ENCODE measurements at regions not wholly inside any gene's neighbourhood (a gene's known extent, or its start where the extent isn't known, plus 50 kb on each side); places are given as distances from the start of the nearest gene placed in this dataset.

DNA sequence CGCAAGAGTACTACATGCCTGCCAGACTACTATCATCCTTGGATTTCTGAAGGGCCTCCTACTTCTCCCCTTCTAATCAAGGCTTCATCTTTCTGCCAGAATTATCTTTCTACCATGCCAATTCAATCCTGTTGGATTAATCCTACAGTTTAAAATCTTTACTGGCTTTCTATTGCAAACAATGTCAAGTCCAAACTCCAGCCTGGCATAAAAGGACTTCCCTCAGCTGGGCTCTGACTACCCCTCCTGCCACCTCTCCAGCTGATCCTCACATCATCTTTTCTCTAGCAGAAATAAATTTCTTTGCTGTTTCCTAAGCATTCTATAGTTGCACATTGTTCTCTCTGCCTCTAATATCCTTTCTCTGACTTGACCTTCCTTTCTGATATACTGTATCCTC is 119.7 kb upstream of the RAD23B start:
- WGBS = 91% methylated on average over 1 of the region's 1 CpG
- no peaks in the 10 kb centered on the region for H3K9me3 ChIP-seq (ENCODE audit: insufficient read depth, low read depth, low read length)
- no peak overlapping the region for H3K27ac ChIP-seq (ENCODE audit: low read depth, low read length)
- no peaks in the 10 kb centered on the region for H3K36me3 ChIP-seq (ENCODE audit: insufficient read depth, low read length)
- H3K4me3 ChIP-seq (ENCODE audit: low read length) = no peak overlapping the region
- H3K4me1 ChIP-seq (ENCODE audit: insufficient read depth, low read length) = no peaks in the 10 kb centered on the region
- no peak overlapping the region for H3K9ac ChIP-seq (ENCODE audit: low read depth, low read length)
- no peaks in the 10 kb centered on the region for H3K27me3 ChIP-seq (ENCODE audit: insufficient read depth, low read length)

DNA sequence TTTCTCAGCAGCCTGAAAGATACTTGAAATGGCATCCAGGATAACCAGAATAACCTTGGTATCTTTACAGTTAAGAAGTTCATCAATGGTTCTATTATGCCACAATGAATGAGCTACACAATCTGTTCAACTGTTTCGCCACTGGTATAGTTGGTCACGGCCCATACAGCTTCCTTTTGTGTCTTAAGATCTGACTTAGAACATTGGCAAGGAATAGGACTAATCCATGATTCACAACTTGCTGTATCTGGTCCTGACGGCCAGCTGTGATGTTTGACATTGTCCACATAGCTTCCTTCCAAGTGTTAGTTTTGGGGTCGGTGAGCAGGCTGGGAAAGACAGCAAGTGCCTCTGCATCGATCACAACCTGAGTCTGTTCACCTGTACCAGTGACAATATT is 113.3 kb upstream of the RAD23B start:
- Histone ChIP-seq H3K4me1 (ENCODE audit: insufficient read depth, low read length) (no peaks in the 10 kb centered on the region), H3K9ac (ENCODE audit: low read depth, low read length) (no peak overlapping the region), H3K27me3 (ENCODE audit: insufficient read depth, low read length) (no peaks in the 10 kb centered on the region), H3K27ac (ENCODE audit: low read depth, low read length) (no peak overlapping the region), H3K9me3 (ENCODE audit: insufficient read depth, low read depth, low read length) (no peaks in the 10 kb centered on the region), H3K36me3 (ENCODE audit: insufficient read depth, low read length) (no peaks in the 10 kb centered on the region), H3K4me3 (ENCODE audit: low read length) (no peak overlapping the region)
- 90% methylated on average over 5 of the region's 5 CpGs for WGBS

DNA sequence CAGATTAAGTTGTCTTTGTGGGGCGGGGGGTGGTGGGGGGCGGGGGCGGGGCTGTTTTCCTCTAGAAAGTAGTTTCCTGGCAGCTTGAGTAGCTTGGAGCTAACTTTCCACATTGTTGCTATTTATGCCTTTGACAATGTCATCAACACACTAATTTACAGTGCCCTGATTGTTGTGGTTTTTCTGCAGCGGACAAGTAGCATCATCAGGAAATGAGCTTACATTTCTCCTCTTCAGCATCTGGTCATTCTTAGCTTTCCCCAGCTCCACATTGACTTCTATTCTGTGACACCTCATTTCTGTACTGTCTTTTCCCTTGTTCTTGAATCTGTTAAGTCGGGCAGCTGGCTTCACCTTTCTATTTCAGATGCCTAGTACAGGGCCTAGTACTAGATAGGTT is 112.3 kb upstream of the RAD23B start:
- Histone ChIP-seq H3K9me3 (ENCODE audit: insufficient read depth, low read depth, low read length) (no peaks in the 10 kb centered on the region), H3K27me3 (ENCODE audit: insufficient read depth, low read length) (no peaks in the 10 kb centered on the region), H3K4me1 (ENCODE audit: insufficient read depth, low read length) (peaks cover under 1% of the 10 kb centered on the region; the same call in 1 of the 2 replicates), H3K27ac (ENCODE audit: low read depth, low read length) (no peak overlapping the region), H3K4me3 (ENCODE audit: low read length) (no peak overlapping the region), H3K9ac (ENCODE audit: low read depth, low read length) (no peak overlapping the region), H3K36me3 (ENCODE audit: insufficient read depth, low read length) (no peaks in the 10 kb centered on the region)
- 89% methylated on average over 2 of the region's 5 CpGs for WGBS

- H3K4me1 ChIP-seq (ENCODE audit: insufficient read depth, low read length) = peaks cover 14% of the 10 kb centered on the region
- H3K36me3 ChIP-seq (ENCODE audit: insufficient read depth, low read length) = no peaks in the 10 kb centered on the region
- WGBS = 84% methylated on average over 4 of the region's 4 CpGs
- no peaks in the 10 kb centered on the region for H3K9me3 ChIP-seq (ENCODE audit: insufficient read depth, low read depth, low read length)
- no peak overlapping the region for H3K27ac ChIP-seq (ENCODE audit: low read depth, low read length)
- H3K27me3 ChIP-seq (ENCODE audit: insufficient read depth, low read length) = no peaks in the 10 kb centered on the region
- no peak overlapping the region for H3K4me3 ChIP-seq (ENCODE audit: low read length)
- no peak overlapping the region for H3K9ac ChIP-seq (ENCODE audit: low read depth, low read length)
Observed at GRCh38 chr9:107172160-107172978, 110.7 kb upstream of the RAD23B start.

GRCh38 chr9:107172979-107173347 is 110.1 kb upstream of the RAD23B start:
- no peak overlapping the region for H3K27ac ChIP-seq (ENCODE audit: low read depth, low read length)
- no peaks in the 10 kb centered on the region for H3K27me3 ChIP-seq (ENCODE audit: insufficient read depth, low read length)
- H3K9ac ChIP-seq (ENCODE audit: low read depth, low read length) = no peak overlapping the region
- no peak overlapping the region for H3K4me3 ChIP-seq (ENCODE audit: low read length)
- no peaks in the 10 kb centered on the region for H3K36me3 ChIP-seq (ENCODE audit: insufficient read depth, low read length)
- 90% methylated on average over 6 of the region's 6 CpGs for WGBS
- no peaks in the 10 kb centered on the region for H3K9me3 ChIP-seq (ENCODE audit: insufficient read depth, low read depth, low read length)
- H3K4me1 ChIP-seq (ENCODE audit: insufficient read depth, low read length) = peaks cover 17% of the 10 kb centered on the region

DNA sequence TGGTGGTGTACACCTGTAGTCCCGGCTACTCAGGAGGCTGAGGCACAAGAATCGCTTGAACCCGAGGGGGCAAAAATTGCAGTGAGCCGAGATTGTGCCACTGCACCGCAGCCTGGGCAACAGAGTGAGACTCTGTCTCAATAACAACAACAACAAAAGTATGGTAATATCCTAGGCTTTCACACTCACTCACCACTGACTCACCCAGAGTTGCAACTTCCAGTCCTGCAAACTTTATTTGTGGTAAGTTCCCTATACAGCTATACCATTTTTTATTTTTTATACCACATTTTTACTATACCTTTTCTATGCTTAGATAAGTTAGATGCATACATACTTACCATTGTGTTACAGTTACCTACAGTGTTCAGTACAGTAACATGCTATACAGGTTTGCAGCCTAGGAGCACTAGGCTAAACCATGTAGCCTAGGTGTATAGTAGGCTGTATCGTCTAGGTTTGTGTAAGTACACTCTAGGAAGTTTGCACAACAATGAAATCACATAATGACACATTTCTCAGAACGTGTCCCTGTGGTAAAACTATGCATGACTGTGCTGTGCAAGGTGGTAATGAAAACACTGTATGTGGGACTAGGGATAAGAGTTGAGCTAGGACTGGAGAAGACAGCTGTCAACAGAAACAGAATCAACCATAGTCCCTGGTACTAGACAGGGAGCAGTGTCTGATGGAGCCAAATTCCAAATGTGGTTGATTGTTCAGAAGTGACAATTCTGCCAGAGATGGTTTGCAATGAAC is 109.5 kb upstream of the RAD23B start:
- Histone ChIP-seq H3K4me3 (ENCODE audit: low read length) (no peak overlapping the region), H3K36me3 (ENCODE audit: insufficient read depth, low read length) (no peaks in the 10 kb centered on the region), H3K27ac (ENCODE audit: low read depth, low read length) (no peak overlapping the region), H3K4me1 (ENCODE audit: insufficient read depth, low read length) (peaks cover 17% of the 10 kb centered on the region), H3K27me3 (ENCODE audit: insufficient read depth, low read length) (no peaks in the 10 kb centered on the region), H3K9me3 (ENCODE audit: insufficient read depth, low read depth, low read length) (no peaks in the 10 kb centered on the region), H3K9ac (ENCODE audit: low read depth, low read length) (no peak overlapping the region)
- WGBS = 93% methylated on average over 6 of the region's 7 CpGs

DNA sequence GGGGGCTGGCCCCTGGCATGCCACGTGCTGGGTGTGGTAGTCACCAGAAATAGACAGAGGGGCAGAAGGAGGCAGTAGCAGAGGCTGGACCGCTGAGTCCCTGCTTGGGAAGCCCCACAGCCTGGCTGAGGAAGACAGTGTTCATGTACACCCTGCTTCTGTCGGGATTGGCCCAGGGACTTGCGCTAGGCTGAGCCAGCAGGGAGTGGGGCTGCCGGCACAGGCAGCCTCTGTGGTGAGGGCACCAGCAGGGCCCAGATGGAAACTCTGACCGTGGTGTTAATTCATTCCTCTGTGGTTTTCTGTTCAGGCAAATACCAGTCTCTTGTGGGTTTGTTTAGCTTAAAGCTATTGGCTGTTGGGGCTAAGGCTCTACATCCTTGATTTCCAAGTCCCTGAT is 108.6 kb upstream of the RAD23B start:
- no peaks in the 10 kb centered on the region for H3K9me3 ChIP-seq (ENCODE audit: insufficient read depth, low read depth, low read length)
- H3K36me3 ChIP-seq (ENCODE audit: insufficient read depth, low read length) = no peaks in the 10 kb centered on the region
- H3K4me3 ChIP-seq (ENCODE audit: low read length) = no peak overlapping the region
- no peaks in the 10 kb centered on the region for H3K27me3 ChIP-seq (ENCODE audit: insufficient read depth, low read length)
- H3K4me1 ChIP-seq (ENCODE audit: insufficient read depth, low read length) = peaks cover 17% of the 10 kb centered on the region
- H3K9ac ChIP-seq (ENCODE audit: low read depth, low read length) = no peak overlapping the region
- 88% methylated on average over 6 of the region's 6 CpGs for WGBS
- H3K27ac ChIP-seq (ENCODE audit: low read depth, low read length) = no peak overlapping the region

- Histone ChIP-seq H3K27me3 (ENCODE audit: insufficient read depth, low read length) (no peaks in the 10 kb centered on the region), H3K9me3 (ENCODE audit: insufficient read depth, low read depth, low read length) (no peaks in the 10 kb centered on the region), H3K9ac (ENCODE audit: low read depth, low read length) (no peak overlapping the region), H3K27ac (ENCODE audit: low read depth, low read length) (no peak overlapping the region), H3K4me1 (ENCODE audit: insufficient read depth, low read length) (peaks cover 17% of the 10 kb centered on the region), H3K36me3 (ENCODE audit: insufficient read depth, low read length) (no peaks in the 10 kb centered on the region), H3K4me3 (ENCODE audit: low read length) (no peak overlapping the region)
- WGBS = 92% methylated on average over 4 of the region's 4 CpGs
Observed at GRCh38 chr9:107175041-107175440, 108.0 kb upstream of the RAD23B start.

GRCh38 chr9:107175816-107176435 is 107.2 kb upstream of the RAD23B start:
- no peaks in the 10 kb centered on the region for H3K27me3 ChIP-seq (ENCODE audit: insufficient read depth, low read length)
- H3K4me1 ChIP-seq (ENCODE audit: insufficient read depth, low read length) = peaks cover 17% of the 10 kb centered on the region
- H3K9me3 ChIP-seq (ENCODE audit: insufficient read depth, low read depth, low read length) = no peaks in the 10 kb centered on the region
- 88% methylated on average over 7 of the region's 7 CpGs for WGBS
- no peak overlapping the region for H3K4me3 ChIP-seq (ENCODE audit: low read length)
- H3K27ac ChIP-seq (ENCODE audit: low read depth, low read length) = no peak overlapping the region
- no peak overlapping the region for H3K9ac ChIP-seq (ENCODE audit: low read depth, low read length)
- no peaks in the 10 kb centered on the region for H3K36me3 ChIP-seq (ENCODE audit: insufficient read depth, low read length)

DNA sequence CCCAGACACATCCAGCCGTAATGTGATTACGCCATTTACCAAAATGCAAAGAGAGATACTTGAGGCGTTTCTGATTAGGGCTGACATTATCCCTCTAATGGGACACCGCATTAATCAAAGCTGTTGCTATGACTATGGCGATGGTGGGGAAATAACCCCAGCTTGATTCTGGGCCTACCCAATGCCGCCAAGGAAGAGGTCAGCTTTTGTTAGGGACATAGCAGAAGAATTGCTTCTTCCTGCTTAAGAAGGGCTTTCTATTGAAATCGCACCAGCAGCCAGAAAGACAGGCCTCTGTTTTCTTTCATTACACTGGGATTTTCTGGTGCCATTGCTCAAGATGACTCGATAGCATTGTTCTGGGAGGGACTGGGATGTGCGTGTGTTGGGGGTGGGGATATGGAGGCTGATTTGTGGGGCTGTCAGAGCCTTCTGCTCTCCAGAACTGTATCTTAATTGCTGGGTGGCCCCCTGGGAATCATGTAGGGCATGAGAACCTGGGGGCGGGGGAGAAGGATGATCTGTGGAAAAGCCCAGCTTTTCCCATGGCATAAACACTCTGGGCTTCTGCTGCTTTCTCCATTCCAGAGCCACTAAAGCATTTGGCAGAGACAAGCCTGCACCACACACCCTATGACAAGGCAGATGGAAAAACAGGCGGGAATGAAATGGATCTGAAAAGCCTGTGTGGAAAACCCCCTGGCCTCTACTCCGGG is 106.5 kb upstream of the RAD23B start:
- WGBS = 87% methylated on average over 12 of the region's 12 CpGs
- Histone ChIP-seq H3K9ac (ENCODE audit: low read depth, low read length) (no peak overlapping the region), H3K27ac (ENCODE audit: low read depth, low read length) (no peak overlapping the region), H3K4me1 (ENCODE audit: insufficient read depth, low read length) (peaks cover 17% of the 10 kb centered on the region), H3K27me3 (ENCODE audit: insufficient read depth, low read length) (no peaks in the 10 kb centered on the region), H3K36me3 (ENCODE audit: insufficient read depth, low read length) (no peaks in the 10 kb centered on the region), H3K4me3 (ENCODE audit: low read length) (no peak overlapping the region), H3K9me3 (ENCODE audit: insufficient read depth, low read depth, low read length) (no peaks in the 10 kb centered on the region)

Measured in HUES64 (cell line).